ENCODE measurements at regions not wholly inside any gene's neighbourhood (a gene's known extent, or its start where the extent isn't known, plus 50 kb on each side); places are given as distances from the start of the nearest gene placed in this dataset.

- Mint-ChIP-seq H3K4me1 (ENCODE audit: unreplicated experiment) (peaks cover 7% of the 10 kb centered on the region), H3K27ac (ENCODE audit: unreplicated experiment) (no peak overlapping the region), H3K9me3 (ENCODE audit: unreplicated experiment) (no peaks in the 10 kb centered on the region), H3K36me3 (ENCODE audit: low read depth, unreplicated experiment) (no peaks in the 10 kb centered on the region), H3K27me3 (ENCODE audit: unreplicated experiment) (no peaks in the 10 kb centered on the region), H3K4me3 (ENCODE audit: unreplicated experiment) (no peak overlapping the region)
- no peak for TF ChIP-seq CTCF (IDR thresholded peaks at IDR 0.05; ENCODE audit: unreplicated experiment)
- no peak for DNase-seq (ENCODE audit: low spot score)
These were observed 82.6 kb downstream of the POU3F3 start for GRCh38 chr2:104936527-104936926.

- no peaks in the 10 kb centered on the region for H3K36me3 Mint-ChIP-seq (ENCODE audit: low read depth, unreplicated experiment)
- peaks cover 5% of the 10 kb centered on the region for H3K4me1 Mint-ChIP-seq (ENCODE audit: unreplicated experiment)
- H3K4me3 Mint-ChIP-seq (ENCODE audit: unreplicated experiment), result no peak overlapping the region
- TF ChIP-seq CTCF (IDR thresholded peaks at IDR 0.05; ENCODE audit: unreplicated experiment), result no peak
- H3K27ac Mint-ChIP-seq (ENCODE audit: unreplicated experiment), result no peak overlapping the region
- DNase-seq (ENCODE audit: low spot score), result no peak
- no peaks in the 10 kb centered on the region for H3K9me3 Mint-ChIP-seq (ENCODE audit: unreplicated experiment)
- H3K27me3 Mint-ChIP-seq (ENCODE audit: unreplicated experiment), result no peaks in the 10 kb centered on the region
These were observed 84.5 kb downstream of the POU3F3 start for GRCh38 chr2:104938231-104938941.

GRCh38 chr2:104939570-104940217, 85.8 kb downstream of the POU3F3 start:
- H3K27ac Mint-ChIP-seq (ENCODE audit: unreplicated experiment), result no peak overlapping the region
- TF ChIP-seq CTCF (IDR thresholded peaks at IDR 0.05; ENCODE audit: unreplicated experiment), result no peak
- no peaks in the 10 kb centered on the region for H3K36me3 Mint-ChIP-seq (ENCODE audit: low read depth, unreplicated experiment)

GRCh38 chr2:104944495-104944894, 90.6 kb downstream of the POU3F3 start:
- Mint-ChIP-seq H3K4me3 (ENCODE audit: unreplicated experiment) (no peak overlapping the region), H3K27ac (ENCODE audit: unreplicated experiment) (no peak overlapping the region), H3K27me3 (ENCODE audit: unreplicated experiment) (no peaks in the 10 kb centered on the region), H3K9me3 (ENCODE audit: unreplicated experiment) (no peaks in the 10 kb centered on the region), H3K4me1 (ENCODE audit: unreplicated experiment) (peaks cover 8% of the 10 kb centered on the region), H3K36me3 (ENCODE audit: low read depth, unreplicated experiment) (no peaks in the 10 kb centered on the region)
- peak; percentile 46 for TF ChIP-seq CTCF (IDR thresholded peaks at IDR 0.05; ENCODE audit: unreplicated experiment)
- DNase-seq (ENCODE audit: low spot score), result peak; percentile 45

More at GRCh38 chr2:104939570-104940217, 85.8 kb downstream of the POU3F3 start:
- Mint-ChIP-seq H3K27me3 (ENCODE audit: unreplicated experiment) (no peaks in the 10 kb centered on the region), H3K9me3 (ENCODE audit: unreplicated experiment) (no peaks in the 10 kb centered on the region), H3K4me1 (ENCODE audit: unreplicated experiment) (peaks cover 5% of the 10 kb centered on the region), H3K4me3 (ENCODE audit: unreplicated experiment) (no peak overlapping the region)
- DNase-seq (ENCODE audit: low spot score), result no peak

GRCh38 chr2:104945121-104945520, 91.2 kb downstream of the POU3F3 start:
- DNase-seq (ENCODE audit: low spot score), result no peak
- TF ChIP-seq CTCF (IDR thresholded peaks at IDR 0.05; ENCODE audit: unreplicated experiment), result no peak
- H3K9me3 Mint-ChIP-seq (ENCODE audit: unreplicated experiment), result no peaks in the 10 kb centered on the region

More at GRCh38 chr2:104945121-104945520, 91.2 kb downstream of the POU3F3 start:
- peaks cover 8% of the 10 kb centered on the region for H3K4me1 Mint-ChIP-seq (ENCODE audit: unreplicated experiment)
- no peak overlapping the region for H3K27ac Mint-ChIP-seq (ENCODE audit: unreplicated experiment)
- no peaks in the 10 kb centered on the region for H3K36me3 Mint-ChIP-seq (ENCODE audit: low read depth, unreplicated experiment)
- H3K4me3 Mint-ChIP-seq (ENCODE audit: unreplicated experiment), result no peak overlapping the region
- no peaks in the 10 kb centered on the region for H3K27me3 Mint-ChIP-seq (ENCODE audit: unreplicated experiment)

All from endothelial cell (in vitro differentiated cells).